ENCODE measurements at regions not wholly inside any gene's neighbourhood (a gene's known extent, or its start where the extent isn't known, plus 50 kb on each side); places are given as distances from the start of the nearest gene placed in this dataset.

DNA sequence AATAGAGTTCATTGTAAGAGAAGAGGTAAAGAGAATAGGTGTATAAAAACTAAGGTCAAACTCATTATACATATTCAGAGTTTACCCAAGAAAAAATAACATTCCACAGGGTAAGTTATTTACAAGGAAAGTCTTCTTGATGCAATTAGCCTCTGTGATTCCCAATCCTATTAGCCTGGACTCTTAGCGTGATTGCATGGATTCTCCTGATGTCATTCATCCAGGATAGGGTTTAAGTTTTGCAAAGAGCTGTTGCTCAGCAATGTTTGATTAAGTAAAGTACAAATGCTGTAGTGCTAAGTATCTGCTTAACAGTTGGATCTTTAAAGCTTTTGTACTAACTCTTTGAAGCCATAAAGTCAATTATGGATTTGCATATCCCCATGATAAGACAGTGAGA lies 767.8 kb upstream of the LUZP2 start:
- H3K9me3 ChIP-seq (ENCODE audit: control insufficient read depth, low read depth, low read length), result no peaks in the 10 kb centered on the region
- H3K4me3 ChIP-seq (ENCODE audit: control insufficient read depth in 2 of 3, extremely low read depth in 1 of 3, insufficient read depth in 2 of 3, low read depth in 1 of 3, low read length in 3 of 3), result no peak overlapping the region
- no peaks in the 10 kb centered on the region for H3K79me2 ChIP-seq (ENCODE audit: control insufficient read depth, insufficient read depth, low read length)
- dilution Hi-C loops (cut with MboI; ENCODE audit: extremely low pct_ligation_motif_present, low sequenced_read_pairs), result no loop called here
- no peak overlapping the region for H3K4me2 ChIP-seq (ENCODE audit: control insufficient read depth, extremely low read depth, insufficient read depth, low read depth, low read length)
- H3K9ac ChIP-seq (ENCODE audit: control insufficient read depth, extremely low read depth, insufficient read depth, low read length), result no peak overlapping the region
- H4K20me1 ChIP-seq (ENCODE audit: control insufficient read depth, extremely low read depth, insufficient read depth, low read length), result no peaks in the 10 kb centered on the region
- no peaks in the 10 kb centered on the region for H3K4me1 ChIP-seq (ENCODE audit: control insufficient read depth, extremely low read depth, insufficient read depth, low read length)
- no peaks in the 10 kb centered on the region for H3K27me3 ChIP-seq (ENCODE audit: control insufficient read depth, extremely low read depth, insufficient read depth, low read length)
- no peaks in the 10 kb centered on the region for H3K36me3 ChIP-seq (ENCODE audit: control insufficient read depth in 2 of 2, extremely low read depth in 1 of 2, insufficient read depth in 2 of 2, low read length in 2 of 2)
- TF ChIP-seq, protein P1, sequence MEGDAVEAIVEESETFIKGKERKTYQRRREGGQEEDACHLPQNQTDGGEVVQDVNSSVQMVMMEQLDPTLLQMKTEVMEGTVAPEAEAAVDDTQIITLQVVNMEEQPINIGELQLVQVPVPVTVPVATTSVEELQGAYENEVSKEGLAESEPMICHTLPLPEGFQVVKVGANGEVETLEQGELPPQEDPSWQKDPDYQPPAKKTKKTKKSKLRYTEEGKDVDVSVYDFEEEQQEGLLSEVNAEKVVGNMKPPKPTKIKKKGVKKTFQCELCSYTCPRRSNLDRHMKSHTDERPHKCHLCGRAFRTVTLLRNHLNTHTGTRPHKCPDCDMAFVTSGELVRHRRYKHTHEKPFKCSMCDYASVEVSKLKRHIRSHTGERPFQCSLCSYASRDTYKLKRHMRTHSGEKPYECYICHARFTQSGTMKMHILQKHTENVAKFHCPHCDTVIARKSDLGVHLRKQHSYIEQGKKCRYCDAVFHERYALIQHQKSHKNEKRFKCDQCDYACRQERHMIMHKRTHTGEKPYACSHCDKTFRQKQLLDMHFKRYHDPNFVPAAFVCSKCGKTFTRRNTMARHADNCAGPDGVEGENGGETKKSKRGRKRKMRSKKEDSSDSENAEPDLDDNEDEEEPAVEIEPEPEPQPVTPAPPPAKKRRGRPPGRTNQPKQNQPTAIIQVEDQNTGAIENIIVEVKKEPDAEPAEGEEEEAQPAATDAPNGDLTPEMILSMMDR (optimal IDR thresholded peaks at IDR 0.05 in 1 of 3, IDR thresholded peaks at IDR 0.05 in 1 of 3, conservative IDR thresholded peaks at IDR 0.05 in 1 of 3; ENCODE audit: extremely low read depth in 1 of 3, insufficient read depth in 2 of 3, low read length in 3 of 3), result no peak
- no peak for TF ChIP-seq EZH2 (IDR thresholded peaks at IDR 0.05; ENCODE audit: low read length)
- no peak for FAIRE-seq
- no peak overlapping the region for H3K27ac ChIP-seq (ENCODE audit: control insufficient read depth, insufficient read depth, low read length)
- H3K9me1 ChIP-seq (ENCODE audit: control insufficient read depth, extremely low read depth, insufficient read depth, low read length), result no peaks in the 10 kb centered on the region
- no peak overlapping the region for H2AFZ ChIP-seq (ENCODE audit: control insufficient read depth, low read length)
- no peak for DNase-seq (ENCODE audit: low read depth, low spot score)

DNA sequence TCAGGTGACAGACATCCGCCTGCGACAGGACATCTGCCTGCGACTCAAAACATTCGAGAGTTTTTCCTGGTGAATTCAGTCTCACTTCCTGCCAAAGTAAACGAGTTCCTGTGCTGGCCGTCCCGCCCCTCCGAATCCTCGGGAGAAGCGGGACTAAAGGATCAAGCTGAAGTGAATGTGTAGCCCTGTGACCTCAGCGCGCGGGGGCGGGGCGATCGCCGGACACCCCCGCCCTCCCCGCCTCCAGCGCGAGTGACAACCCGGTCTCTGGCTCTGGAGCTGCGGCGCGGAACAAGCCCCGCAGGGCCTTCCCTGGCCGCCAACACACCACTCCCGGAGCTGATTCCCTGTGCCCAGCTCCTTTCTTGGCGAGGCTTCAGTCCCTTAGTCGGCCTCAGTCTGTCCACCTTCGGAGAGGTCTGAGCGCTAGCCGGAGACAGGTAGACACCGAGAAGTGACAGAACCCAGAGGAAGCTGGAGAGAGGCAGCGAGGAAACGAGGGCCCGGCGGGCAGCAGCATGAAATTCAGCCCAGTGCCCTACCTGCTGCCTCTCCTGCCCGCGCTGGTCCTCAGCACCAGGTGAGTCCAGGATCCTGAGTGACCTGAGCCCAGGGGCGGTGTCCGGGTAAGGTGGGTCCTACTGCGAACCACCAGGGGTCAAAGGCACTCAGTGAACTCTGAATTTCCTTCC lies 766.4 kb upstream of the LUZP2 start:
- no peak overlapping the region for H3K4me2 ChIP-seq (ENCODE audit: control insufficient read depth, extremely low read depth, insufficient read depth, low read depth, low read length)
- no peaks in the 10 kb centered on the region for H4K20me1 ChIP-seq (ENCODE audit: control insufficient read depth, extremely low read depth, insufficient read depth, low read length)
- H3K4me1 ChIP-seq (ENCODE audit: control insufficient read depth, extremely low read depth, insufficient read depth, low read length), result no peaks in the 10 kb centered on the region
- no peak overlapping the region for H3K9ac ChIP-seq (ENCODE audit: control insufficient read depth, extremely low read depth, insufficient read depth, low read length)
- dilution Hi-C loops (cut with MboI; ENCODE audit: extremely low pct_ligation_motif_present, low sequenced_read_pairs), result no loop called here
- DNase-seq (ENCODE audit: low read depth, low spot score), result no peak
- H3K79me2 ChIP-seq (ENCODE audit: control insufficient read depth, insufficient read depth, low read length), result no peaks in the 10 kb centered on the region
- H3K36me3 ChIP-seq (ENCODE audit: control insufficient read depth in 2 of 2, extremely low read depth in 1 of 2, insufficient read depth in 2 of 2, low read length in 2 of 2), result no peaks in the 10 kb centered on the region
- H2AFZ ChIP-seq (ENCODE audit: control insufficient read depth, low read length), result no peak overlapping the region
- FAIRE-seq, result no peak
- H3K9me1 ChIP-seq (ENCODE audit: control insufficient read depth, extremely low read depth, insufficient read depth, low read length), result no peaks in the 10 kb centered on the region
- H3K27ac ChIP-seq (ENCODE audit: control insufficient read depth, insufficient read depth, low read length), result no peak overlapping the region
- H3K9me3 ChIP-seq (ENCODE audit: control insufficient read depth, low read depth, low read length), result no peaks in the 10 kb centered on the region
- no peaks in the 10 kb centered on the region for H3K27me3 ChIP-seq (ENCODE audit: control insufficient read depth, extremely low read depth, insufficient read depth, low read length)
- no peak overlapping the region for H3K4me3 ChIP-seq (ENCODE audit: control insufficient read depth in 2 of 3, extremely low read depth in 1 of 3, insufficient read depth in 2 of 3, low read depth in 1 of 3, low read length in 3 of 3)
- TF ChIP-seq, protein P1 (optimal IDR thresholded peaks at IDR 0.05 in 1 of 3, IDR thresholded peaks at IDR 0.05 in 1 of 3, conservative IDR thresholded peaks at IDR 0.05 in 1 of 3; ENCODE audit: extremely low read depth in 1 of 3, insufficient read depth in 2 of 3, low read length in 3 of 3), result no peak
- TF ChIP-seq EZH2 (IDR thresholded peaks at IDR 0.05; ENCODE audit: low read length), result no peak
